HG02610 (cell line): ENCODE measurements at regions not wholly inside any gene's neighbourhood (a gene's known extent, or its start where the extent isn't known, plus 50 kb on each side); places are given as distances from the start of the nearest gene placed in this dataset.
A peak's percentile ranks its signal among the peaks of the same experiment; 100 is the strongest.
"Not testable (repeated sequence)": the region's sequence is repeated elsewhere in the genome, so short reads cannot be mapped to it uniquely, and the experiment has no call there.

Source experiments
- ATAC-seq: cut with Tn5 transposase; IDR thresholded peaks from one replicate; pipeline ENCODE4 v1.9.1; 2021; ENCODE audit warnings: mild to moderate bottlenecking, moderate library complexity; ENCODE audit not compliant: unreplicated experiment

DNA sequence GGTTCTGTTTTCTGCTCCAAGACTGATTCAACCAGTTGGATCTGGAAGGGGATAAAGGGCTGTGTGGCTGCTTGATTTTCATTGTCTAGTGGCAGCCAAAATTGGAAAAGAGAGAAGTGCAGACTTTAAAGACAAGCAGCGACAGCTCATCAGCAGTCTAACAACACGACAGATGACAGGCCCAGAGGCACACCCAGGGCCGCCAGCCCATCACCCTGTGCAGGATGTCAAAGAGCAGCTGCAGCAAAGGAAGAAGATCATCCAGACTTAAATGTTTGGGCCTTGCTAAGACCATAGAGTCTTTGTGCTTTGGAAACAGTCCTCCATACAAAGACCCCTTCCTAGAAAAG lies 421.0 kb upstream of the KLF12 start:
- no peak for ATAC-seq

DNA sequence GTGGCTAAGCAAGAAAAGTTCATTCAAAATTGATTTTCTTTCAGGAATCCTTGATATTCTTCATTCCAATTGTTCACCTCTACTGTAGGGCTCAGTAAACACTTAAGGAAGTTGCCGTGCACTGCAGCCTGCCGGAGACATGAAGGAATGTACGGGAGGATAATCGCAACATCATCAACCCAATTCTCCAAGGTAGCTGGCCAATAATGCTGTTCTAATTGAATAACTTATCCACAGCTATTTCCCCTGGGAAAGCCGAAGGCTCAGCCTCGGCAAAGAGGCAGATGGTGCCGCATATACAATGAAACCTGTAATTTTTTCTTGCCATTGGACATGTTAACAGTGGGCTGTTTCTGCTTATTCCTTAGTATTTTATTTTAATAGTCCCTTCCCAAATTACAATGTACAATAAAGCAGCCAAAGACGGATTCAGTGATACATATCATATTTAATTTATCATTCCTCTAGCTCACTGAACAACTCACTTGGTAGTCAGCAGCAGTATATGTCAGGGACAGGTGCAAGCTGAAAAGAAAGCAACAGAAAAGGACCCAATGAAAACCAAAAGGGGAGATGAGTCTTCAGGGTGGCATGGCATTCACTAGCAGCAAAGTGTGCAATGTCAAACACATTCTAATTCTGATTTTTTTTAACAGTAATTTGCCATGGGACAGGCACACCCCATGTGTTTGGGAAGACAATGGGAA lies 420.5 kb upstream of the KLF12 start:
- ATAC-seq = no peak

DNA sequence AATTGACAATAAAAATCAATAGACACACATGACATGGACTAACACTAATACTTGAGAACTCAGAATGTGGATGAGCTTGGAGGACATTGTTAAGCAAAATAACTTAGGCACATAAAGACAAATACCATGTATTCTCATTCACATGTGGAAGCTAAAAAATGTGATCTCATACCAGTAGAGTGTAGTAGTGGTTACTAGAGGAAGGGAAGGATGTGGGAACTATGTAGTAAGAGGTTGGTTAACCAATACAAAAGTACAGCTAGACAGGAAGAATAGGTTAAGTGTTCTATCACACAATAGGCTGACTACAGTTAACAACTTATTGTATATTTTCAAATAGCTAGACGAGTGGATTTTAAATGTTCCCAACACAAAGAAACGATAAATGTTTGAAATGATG lies 415.8 kb upstream of the KLF12 start:
- ATAC-seq = no peak

DNA sequence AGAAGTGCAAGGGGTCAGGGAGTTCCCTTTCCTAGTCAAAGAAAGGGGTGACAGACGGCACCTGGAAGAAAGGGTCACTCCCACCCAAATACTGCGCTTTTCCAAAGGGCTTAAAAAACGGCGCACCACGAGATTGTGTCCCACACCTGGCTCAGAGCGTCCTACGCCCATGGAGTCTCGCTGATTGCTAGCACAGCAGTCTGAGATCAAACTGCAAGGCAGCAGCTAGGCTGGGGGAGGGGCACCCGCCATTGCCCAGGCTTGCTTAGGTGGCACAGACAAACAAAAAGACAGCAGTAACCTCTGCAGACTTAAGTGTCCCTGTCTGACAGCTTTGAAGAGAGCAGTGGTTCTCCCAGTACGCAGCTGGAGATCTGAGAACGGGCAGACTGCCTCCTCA lies 402.4 kb upstream of the KLF12 start:
- ATAC-seq = not testable (repeated sequence)

DNA sequence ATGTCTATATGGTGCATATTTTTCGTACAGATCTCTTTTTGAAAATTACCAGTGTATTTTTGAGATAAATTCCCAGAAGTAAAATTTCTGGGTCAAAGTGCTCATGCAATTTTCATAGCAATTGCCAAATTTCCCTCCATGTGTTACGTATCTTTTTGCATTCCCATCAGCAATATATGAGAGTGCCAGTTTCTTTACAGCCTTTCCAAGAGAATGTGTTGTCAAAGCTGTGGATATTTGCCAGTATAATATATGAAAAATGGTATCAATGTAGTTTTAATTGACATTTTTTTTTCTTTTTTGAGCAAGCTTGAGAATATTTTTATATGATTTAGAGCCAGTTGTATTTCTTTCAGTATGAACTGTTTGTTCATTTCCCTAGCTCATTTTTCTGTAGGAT lies 399.0 kb upstream of the KLF12 start:
- ATAC-seq = no peak

DNA sequence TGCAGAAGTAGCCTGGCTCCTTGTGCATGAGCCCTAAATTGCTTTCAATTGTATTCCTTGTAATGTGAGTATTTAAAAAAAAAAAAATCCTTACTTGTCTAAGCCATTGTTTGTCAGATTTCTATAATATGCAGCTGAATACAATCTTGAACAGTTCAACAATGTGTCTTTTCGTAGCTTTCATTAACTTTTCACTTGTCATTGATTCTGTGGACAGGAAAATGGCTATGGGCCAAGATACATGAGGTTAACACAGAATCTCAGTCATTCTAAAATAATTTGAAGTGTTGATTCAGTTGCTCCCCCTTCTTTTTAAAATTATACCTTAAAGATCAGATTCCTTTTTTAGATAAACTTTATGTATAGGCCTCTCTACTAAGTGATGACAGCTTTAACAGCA lies 395.8 kb upstream of the KLF12 start:
- ATAC-seq = no peak

DNA sequence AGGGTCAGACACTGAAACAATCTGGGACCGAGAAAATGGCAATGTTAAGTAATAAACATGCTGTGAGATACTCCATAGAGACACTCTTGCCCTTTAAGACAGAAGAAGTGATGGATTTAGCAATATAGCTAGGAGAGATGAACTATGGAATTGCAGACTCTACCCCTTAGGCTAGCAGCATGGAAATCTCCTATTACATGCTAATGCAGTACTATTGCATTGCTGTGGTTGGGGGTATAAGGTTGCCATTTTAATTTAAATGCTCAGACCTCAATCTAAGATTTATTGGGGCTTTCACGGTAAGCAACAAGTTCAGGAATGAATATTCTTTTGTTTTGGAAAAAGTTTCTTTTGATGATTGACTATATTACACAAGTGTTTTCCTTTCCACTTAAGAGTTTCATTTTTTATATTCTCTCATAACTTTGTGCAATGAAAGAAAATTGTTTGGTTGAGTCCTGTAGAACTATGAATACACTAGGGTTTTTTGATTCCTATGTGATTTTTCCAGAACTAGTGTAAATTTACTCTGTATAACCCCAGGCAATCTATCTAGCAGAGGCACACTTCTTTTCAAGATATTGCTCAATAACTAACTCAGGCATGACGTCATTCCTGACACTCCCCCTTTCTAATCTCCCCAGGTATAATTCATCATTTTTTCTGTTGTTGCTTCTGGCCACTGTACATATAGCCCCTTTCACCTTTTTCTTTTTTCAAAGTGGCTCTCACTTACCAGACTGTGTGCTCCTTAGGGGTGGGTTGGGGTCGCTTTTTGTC lies 394.7 kb upstream of the KLF12 start:
- no peak for ATAC-seq

DNA sequence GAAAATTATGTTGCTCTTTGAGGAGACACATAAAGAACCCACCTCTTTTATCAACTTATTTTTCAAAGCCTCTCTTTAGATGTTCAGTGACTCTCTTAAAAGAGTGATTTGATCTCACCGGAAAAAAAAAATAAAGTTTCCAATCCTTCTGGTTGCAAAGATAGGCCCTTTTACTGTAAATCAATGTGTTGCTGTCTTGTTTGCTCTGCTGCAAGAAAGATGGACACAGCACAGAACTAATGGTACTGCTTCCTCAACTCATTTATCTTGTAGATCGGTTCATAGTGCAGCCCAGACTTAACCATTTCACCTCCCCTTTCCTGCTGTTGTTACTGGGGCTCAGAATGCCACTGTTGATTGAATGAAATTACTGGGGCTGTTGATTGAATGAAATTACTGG lies 388.9 kb upstream of the KLF12 start:
- no peak for ATAC-seq

DNA sequence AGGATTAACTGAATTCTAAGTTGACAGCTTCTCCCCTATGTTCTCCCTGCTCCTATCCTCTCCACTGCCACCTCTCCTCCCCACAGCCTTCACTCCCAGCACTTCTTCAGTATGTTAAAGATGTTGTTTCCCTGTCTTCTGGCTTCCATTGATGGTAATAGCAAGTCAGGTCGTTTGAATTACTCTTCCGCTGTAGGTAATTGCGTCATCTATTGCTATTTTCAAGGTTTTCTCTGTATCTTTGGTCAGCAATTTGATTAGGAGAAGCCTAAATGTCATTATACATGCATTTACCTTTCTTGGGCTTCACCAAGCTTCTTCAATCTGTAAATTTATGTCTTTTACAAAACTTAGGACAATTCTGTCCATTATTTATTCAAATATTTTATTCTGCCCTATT lies 377.3 kb upstream of the KLF12 start:
- no peak for ATAC-seq

DNA sequence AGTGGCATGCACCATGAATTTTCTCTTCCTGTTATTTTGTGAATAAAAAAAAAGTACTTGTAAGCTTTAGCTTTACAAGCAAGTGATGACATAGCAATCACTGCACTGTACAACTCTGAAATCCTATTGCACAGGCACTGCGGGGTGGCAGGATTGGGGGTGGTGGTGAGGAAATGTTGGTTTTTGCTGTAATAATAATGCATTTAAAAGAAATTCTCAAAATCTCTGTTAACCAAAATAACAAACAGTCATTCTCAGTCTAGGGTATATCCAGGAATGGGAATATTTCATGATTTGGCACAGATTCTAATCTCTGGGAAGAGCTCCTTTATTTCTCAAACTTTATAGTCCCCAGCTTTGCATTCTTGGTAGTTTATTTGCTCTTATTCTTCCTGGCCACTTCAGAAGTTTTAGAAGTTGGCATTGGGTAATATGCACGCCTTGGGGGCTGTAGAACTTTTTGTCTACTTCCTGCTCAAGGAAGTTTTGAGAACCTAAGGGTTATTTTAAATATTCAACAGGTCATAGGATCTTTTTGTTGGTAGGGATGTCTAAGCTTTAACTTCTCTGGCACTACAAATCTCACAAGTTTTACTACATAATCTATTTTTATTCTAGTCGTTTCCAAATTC lies 353.0 kb upstream of the KLF12 start:
- ATAC-seq = no peak

DNA sequence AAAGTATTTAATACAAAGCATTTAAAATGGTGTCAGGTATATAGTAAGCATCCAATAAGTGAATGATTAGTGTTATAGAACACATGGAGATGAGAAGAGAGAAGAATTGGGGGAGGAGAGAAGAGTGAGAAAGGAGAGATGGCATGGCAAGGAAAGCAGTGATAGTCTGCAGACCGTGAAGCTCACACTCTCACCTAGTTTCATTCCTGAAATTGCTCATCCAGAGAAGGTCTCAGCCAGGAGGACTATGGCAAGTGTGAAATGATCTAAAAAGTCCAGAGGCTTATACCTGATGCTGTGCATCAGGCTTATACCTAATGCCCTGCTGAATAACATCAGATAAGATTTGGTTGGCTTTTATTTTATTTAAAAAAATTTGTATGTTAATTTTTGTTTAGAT lies 351.6 kb upstream of the KLF12 start:
- no peak for ATAC-seq

DNA sequence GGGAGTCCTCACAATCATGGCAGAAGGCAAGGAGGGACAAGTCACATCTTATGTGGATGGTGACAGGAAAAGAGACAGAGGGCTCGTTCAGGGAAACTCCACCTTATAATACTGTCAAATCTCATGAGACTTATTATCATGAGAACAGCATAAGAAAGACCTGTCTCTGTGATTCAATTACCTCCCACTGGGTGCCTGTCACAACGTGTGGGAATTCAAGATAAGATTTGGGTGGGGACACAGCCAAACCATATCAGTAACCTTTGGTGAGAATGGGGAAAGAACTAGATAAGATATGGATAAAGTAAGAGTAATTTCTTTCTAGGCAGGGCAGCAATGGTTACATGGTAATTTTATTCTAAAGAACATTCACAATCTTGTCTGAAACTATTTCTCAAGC lies 344.9 kb upstream of the KLF12 start:
- no peak for ATAC-seq

DNA sequence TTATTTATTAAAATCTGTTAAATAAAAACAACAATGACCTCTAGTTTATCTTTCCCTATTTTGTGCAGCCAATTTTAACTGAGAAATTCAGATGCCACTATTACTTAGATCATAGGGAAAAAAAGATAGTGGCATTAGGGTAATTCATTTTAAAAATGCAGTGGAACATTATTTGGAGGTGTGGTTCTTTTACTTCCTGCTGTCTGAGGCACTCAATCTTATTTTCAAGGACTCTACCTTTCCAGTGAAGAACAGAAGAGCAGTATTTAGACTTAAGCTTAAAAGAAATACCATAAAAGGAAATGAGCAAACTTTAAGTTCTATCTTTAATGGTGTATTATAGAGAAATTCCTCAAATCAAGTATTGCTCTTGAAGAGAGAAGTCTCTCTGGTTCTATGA lies 342.6 kb upstream of the KLF12 start:
- ATAC-seq = no peak

DNA sequence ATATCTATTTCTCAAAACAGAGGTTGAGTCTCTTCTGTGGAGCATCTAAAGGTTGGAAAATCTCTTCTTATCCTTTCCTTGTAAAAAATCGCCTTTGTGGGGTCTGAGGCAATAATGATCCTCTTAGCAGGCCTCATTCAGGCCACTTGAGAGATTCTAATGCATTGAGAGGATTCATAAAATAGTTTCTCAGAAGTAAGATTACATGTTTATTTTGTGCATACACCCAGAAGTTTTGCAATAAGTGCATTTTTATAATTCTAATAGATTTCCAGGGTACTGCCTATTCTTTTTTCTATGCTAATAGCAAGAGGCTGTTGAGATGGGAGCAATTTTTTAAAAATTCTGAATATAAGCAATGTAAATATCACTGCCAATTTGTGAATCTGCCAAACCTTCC lies 342.2 kb upstream of the KLF12 start:
- ATAC-seq = no peak

DNA sequence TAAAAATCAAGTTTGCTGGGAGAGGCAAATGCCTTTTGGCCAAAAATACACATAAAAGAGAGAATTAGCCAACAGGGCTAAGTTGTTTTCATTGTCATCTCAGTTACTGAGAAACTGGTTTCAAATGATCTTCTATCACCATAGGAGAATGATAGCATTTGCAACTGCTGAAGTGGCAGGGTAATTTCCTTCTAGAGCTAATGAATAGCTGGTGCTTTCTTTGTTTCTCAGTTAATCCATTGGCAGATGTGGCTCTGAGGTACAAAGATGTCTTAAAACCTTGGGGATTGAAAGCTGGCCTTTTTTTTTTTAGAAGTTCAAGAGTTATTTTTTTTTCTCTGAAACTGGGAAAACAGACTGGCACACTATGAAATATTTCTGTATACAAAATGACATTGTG lies 332.7 kb upstream of the KLF12 start:
- ATAC-seq = no peak

DNA sequence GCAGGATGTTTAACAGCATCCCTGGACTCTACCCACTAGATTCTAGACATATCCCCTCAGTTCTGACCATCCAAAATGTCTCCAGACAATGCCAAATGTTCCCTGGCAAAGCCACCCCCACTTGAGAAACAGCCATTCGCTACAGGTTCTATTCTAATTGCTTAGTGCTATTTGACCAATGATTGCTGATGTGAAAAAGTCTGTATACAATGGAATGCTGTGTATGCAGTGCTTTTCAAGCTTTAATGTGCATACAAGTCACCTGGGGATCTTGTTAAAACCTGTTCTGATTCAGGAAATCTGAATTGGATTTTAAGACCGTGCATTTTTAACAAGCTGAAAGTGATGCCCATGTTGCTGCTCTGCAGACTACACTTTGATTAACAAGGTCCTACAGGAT lies 331.8 kb upstream of the KLF12 start:
- no peak for ATAC-seq

DNA sequence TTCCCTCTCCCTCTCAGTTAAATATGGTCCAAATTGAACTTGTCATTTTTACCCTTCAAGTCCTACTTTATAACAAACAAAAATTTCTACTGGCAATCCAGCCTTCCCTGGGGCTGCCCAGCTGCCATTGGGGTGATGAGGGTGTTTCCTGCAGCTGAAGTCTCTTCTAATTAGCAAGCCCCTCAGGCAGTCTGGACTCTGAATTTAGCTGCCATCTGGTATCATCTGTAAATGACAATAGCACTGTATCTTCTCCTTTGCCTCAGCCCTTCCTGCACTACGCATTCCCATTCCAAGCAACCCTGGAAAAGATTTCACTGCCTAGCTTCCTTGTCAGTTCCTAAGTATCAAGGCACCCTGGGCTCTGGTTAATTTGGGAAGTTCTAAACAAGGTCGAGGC lies 331.1 kb upstream of the KLF12 start:
- no peak for ATAC-seq

DNA sequence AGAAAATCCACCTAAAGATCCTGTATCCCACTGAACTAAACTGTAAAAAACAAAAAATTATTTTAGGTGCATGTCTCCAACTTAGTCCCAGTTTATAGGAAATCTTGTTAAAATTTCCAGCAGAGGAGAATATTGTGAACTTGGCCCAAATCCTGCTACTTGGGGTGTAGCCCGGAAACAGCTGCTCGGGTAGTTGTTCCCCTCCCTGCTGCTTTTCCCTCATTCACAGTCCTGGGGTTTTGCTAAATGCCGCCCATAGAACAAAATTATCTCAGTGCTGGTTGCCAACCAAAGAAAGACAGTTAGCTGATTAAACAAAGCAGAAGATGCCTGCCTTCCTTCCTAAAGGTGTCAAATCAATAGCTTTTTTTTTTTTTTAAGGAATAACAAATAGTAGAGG lies 330.5 kb upstream of the KLF12 start:
- ATAC-seq = no peak

DNA sequence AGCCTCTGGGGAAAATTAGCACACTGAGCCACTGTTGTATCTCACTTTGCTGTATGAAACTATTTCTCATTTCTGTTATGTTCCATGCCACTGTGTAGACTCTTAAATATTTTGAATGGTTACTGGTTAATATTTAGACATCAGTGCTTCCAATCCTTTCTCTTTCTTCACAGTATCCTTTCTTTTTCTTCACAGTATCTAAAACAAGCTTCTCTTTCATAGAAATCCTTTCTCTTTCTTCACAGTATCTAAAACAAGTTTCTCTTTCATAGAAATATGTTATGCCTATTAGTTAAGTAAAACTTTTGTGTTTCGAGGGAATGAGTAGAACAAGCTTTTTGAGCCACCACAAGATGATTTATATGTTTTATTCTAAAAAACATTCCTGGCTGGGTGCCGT lies 326.8 kb upstream of the KLF12 start:
- no peak for ATAC-seq

DNA sequence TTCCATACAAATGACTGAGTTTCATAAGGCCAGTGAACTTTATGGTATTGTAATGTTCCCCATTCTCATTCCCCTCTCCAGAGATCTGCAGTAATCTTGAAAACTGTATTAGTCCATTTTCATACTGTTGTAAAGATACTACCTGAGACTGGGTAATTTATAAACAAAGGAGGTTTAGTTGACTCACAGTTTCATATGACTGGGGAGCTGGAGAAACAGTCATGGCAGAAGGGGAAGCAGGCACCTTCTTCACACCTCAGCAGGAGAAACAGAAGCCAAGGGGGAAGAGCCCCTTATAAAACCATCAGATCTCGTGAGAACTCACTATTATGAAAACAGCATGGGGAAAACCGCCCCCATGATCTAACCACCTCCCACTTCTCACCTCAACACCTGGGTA lies 318.7 kb upstream of the KLF12 start:
- ATAC-seq = peak; percentile 65

DNA sequence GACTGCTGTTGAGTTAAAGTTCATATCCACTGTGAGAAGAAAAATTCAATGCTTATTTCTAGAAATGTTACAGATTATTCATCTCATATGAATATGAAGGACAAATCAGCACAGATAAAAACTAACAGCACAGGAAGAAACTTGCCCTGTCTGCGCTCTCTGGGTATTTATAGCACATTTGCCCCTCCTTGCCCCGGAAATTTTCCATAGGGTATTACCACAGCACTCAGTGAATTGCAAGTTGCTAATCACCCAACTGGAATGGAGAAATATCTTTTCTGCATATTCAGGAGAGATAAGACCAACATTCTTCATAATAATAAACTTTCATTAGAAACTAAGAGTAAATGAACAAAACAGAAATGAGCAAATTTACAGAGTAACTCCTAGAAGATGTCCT lies 318.0 kb upstream of the KLF12 start:
- ATAC-seq = no peak

DNA sequence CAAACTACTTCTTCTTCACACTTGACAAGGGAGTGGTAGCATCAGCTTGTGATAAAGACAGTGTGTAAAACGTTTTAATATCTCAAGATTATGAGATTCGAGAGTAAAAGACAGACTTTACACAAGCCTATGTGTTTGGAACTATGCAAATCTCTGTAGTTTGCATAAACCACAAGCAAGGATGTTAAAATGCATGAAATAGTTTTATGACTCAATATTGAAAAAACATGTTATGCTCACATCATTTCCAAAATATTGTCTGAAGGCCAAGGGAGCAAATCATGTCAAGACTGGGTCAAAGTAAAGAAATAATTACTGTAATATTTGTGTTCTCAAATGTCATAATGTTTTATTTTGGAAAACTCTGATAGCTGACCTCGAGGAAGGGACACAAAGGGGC lies 316.8 kb upstream of the KLF12 start:
- ATAC-seq = no peak

DNA sequence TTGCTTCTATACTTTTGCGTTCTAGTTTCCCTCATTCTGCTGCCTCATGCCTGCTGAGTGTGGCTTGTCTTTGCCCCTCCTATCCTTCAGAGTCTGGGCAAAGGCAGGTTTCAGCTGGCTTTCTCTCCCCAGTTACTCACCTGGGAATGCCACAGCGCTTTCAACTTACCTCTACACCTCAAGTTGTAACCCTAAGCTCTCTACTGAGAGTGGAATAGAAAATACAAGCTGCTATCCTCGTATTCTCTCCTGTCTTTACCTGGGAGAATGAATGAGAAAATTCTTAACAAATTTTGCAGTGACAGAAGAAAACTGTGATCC lies 316.3 kb upstream of the KLF12 start:
- ATAC-seq = no peak
